ENCODE measurements at regions not wholly inside any gene's neighbourhood (a gene's known extent, or its start where the extent isn't known, plus 50 kb on each side); places are given as distances from the start of the nearest gene placed in this dataset.
A peak's percentile ranks its signal among the peaks of the same experiment; 100 is the strongest.

DNA sequence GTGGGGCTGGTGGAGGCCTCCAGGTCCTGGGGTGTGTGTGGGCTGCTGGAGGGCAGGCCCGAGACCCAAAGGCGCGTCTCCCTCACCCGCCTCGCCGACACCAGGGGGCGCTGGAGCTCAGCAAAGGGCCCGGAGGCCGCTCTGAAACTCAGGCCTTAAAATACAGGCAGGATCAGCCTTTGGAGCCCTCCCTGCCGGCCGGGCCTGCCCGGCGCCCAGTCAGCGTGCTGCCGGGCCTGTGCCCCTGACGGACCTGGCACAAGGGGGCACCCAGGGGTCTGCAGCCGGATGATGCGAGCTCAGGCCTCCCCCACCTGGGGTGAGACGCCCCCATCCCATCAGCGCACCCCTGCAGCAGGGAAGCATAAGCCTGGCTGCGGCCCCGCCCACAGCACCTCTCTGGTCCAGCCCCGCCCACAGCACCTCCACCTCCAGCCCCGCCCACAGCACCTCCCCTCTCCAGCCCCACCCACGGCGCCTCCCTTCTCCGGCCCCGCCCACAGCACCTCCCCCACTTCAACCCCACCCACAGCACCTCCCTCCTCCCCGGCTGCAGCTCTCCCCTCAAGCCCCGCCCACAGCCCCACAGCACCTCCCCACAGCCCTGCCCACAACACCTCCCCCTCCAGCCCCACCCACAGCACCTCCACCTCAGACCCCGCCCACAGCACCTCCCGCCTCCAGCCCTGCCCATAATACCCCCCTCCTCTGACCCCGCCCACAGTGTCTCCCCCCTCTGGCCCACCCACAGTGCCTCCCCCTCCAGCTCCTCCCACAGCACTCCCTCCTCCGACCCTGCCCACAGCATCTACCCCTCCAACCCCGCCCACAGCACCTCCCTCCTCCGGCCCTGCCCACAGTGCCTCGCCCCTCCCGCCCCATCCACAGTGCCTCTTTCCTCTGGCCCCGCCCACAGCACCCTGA, 92.8 kb upstream of the OTOS start:
- TF ChIP-seq, protein P1, sequence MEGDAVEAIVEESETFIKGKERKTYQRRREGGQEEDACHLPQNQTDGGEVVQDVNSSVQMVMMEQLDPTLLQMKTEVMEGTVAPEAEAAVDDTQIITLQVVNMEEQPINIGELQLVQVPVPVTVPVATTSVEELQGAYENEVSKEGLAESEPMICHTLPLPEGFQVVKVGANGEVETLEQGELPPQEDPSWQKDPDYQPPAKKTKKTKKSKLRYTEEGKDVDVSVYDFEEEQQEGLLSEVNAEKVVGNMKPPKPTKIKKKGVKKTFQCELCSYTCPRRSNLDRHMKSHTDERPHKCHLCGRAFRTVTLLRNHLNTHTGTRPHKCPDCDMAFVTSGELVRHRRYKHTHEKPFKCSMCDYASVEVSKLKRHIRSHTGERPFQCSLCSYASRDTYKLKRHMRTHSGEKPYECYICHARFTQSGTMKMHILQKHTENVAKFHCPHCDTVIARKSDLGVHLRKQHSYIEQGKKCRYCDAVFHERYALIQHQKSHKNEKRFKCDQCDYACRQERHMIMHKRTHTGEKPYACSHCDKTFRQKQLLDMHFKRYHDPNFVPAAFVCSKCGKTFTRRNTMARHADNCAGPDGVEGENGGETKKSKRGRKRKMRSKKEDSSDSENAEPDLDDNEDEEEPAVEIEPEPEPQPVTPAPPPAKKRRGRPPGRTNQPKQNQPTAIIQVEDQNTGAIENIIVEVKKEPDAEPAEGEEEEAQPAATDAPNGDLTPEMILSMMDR (IDR thresholded peaks at IDR 0.05; ENCODE audit: insufficient read depth, low read depth, low read length): peak; percentile 56
- no peak for TF ChIP-seq EZH2 (IDR thresholded peaks at IDR 0.05; ENCODE audit: insufficient read depth, low read length)
- Histone ChIP-seq H3K27me3 (ENCODE audit: insufficient read depth, low read length) (no peaks in the 10 kb centered on the region), H3K9me3 (ENCODE audit: insufficient read depth, low read depth, low read length) (peaks cover 5% of the 10 kb centered on the region), H3K36me3 (ENCODE audit: insufficient read depth, low read length) (no peaks in the 10 kb centered on the region), H3K79me2 (ENCODE audit: insufficient read depth, low read length) (no peaks in the 10 kb centered on the region), H3K27ac (ENCODE audit: low read depth, low read length) (no peak overlapping the region), H2AFZ (ENCODE audit: low read depth, low read length) (peak overlapping the region; percentile 77), H4K20me1 (ENCODE audit: insufficient read depth, low read length) (no peaks in the 10 kb centered on the region), H3K4me2 (ENCODE audit: low read length) (peak overlapping the region; percentile 83), H3K4me1 (ENCODE audit: insufficient read depth, low read length) (peaks cover 9% of the 10 kb centered on the region), H3K9ac (ENCODE audit: low read length) (peak overlapping the region; percentile 62), H3K4me3 (ENCODE audit: insufficient read depth, low read depth, low read length) (no peak overlapping the region)
- H3K4me3 Mint-ChIP-seq (ENCODE audit: unreplicated experiment): no peak overlapping the region
- peaks cover 15% of the 10 kb centered on the region for H3K4me1 Mint-ChIP-seq (ENCODE audit: low read depth, unreplicated experiment)
- H3K27me3 Mint-ChIP-seq (ENCODE audit: low read depth, unreplicated experiment): peaks cover 12% of the 10 kb centered on the region
- FAIRE-seq (no peak), DNase-seq (ENCODE audit: low read depth) (peak; percentile 65)
- peaks cover 6% of the 10 kb centered on the region for H3K36me3 Mint-ChIP-seq (ENCODE audit: low read depth, unreplicated experiment)
- H3K9me3 Mint-ChIP-seq (ENCODE audit: unreplicated experiment): peaks cover 17% of the 10 kb centered on the region
- no peak overlapping the region for H3K27ac Mint-ChIP-seq (ENCODE audit: unreplicated experiment)

DNA sequence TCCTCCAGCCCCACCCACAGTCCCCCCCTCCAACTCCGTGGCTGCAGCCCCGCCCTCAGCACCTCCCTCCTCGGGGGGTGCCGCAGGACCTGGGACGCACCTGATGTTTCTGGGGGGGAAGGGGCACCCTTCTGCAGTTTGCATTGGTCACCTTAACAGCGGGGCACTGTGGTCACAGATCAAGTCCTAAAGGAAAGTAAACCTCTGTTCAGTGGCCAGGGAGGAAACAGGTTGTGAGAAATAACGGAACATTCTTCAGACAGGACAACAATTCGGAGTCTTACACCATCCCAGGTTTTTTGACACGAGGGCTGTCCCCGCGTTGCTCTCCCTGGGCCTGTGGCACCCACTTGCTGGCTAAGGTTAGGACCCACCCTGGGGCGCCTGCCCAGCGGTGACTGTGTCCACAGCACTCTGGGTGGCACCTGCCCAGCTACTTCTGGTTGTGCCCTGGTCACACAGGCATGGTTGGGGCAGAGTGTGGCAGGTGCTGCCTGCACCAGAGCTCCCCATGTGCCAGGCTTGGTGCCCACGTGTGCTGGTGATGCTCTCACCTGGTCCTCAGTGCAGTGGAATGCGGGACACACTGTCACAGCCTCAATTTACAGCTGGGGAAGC, 93.5 kb upstream of the OTOS start:
- H3K4me3 ChIP-seq (ENCODE audit: insufficient read depth, low read depth, low read length): no peak overlapping the region
- peaks cover 4% of the 10 kb centered on the region for H3K36me3 Mint-ChIP-seq (ENCODE audit: low read depth, unreplicated experiment)
- peaks cover 5% of the 10 kb centered on the region for H3K9me3 ChIP-seq (ENCODE audit: insufficient read depth, low read depth, low read length)
- peaks cover 9% of the 10 kb centered on the region for H3K4me1 ChIP-seq (ENCODE audit: insufficient read depth, low read length)
- no peak overlapping the region for H3K9ac ChIP-seq (ENCODE audit: low read length)
- DNase-seq (ENCODE audit: low read depth) (no peak), FAIRE-seq (no peak)
- H3K36me3 ChIP-seq (ENCODE audit: insufficient read depth, low read length): no peaks in the 10 kb centered on the region
- H3K9me3 Mint-ChIP-seq (ENCODE audit: unreplicated experiment): peaks cover 13% of the 10 kb centered on the region
- H3K4me1 Mint-ChIP-seq (ENCODE audit: low read depth, unreplicated experiment): peaks cover 15% of the 10 kb centered on the region
- H3K4me2 ChIP-seq (ENCODE audit: low read length): peak overlapping the region; percentile 20
- no peak overlapping the region for H3K4me3 Mint-ChIP-seq (ENCODE audit: unreplicated experiment)
- H3K27ac Mint-ChIP-seq (ENCODE audit: unreplicated experiment): peak overlapping the region; percentile 15
- H2AFZ ChIP-seq (ENCODE audit: low read depth, low read length): no peak overlapping the region
- no peaks in the 10 kb centered on the region for H3K27me3 ChIP-seq (ENCODE audit: insufficient read depth, low read length)
- H3K79me2 ChIP-seq (ENCODE audit: insufficient read depth, low read length): no peaks in the 10 kb centered on the region
- H4K20me1 ChIP-seq (ENCODE audit: insufficient read depth, low read length): no peaks in the 10 kb centered on the region
- H3K27ac ChIP-seq (ENCODE audit: low read depth, low read length): no peak overlapping the region
- peaks cover 12% of the 10 kb centered on the region for H3K27me3 Mint-ChIP-seq (ENCODE audit: low read depth, unreplicated experiment)
- TF ChIP-seq, protein P1 (IDR thresholded peaks at IDR 0.05; ENCODE audit: insufficient read depth, low read depth, low read length): no peak
- TF ChIP-seq EZH2 (IDR thresholded peaks at IDR 0.05; ENCODE audit: insufficient read depth, low read length): no peak

Data from astrocyte (in vitro differentiated cells and primary cell).